Stimulated activated CD4-positive, alpha-beta T cell treated with anti-CD3 and anti-CD28 coated beads, Interleukin-12 subunit alpha, Interleukin-12 subunit beta, amount 100 ng/mL, for 48 hours (primary cell): ENCODE measurements at regions not wholly inside any gene's neighbourhood (a gene's known extent, or its start where the extent isn't known, plus 50 kb on each side); places are given as distances from the start of the nearest gene placed in this dataset.

ENCODE experiments used
- DNase-seq, 3 donors: peaks; one replicate each; pipeline ENCODE4 v3.0.0-alpha.2; 2020; ENCODE audit warnings: low read depth in 2 of 3, low spot score in 1 of 3

GRCh38 chr10:118108194-118109026 lies 61.7 kb upstream of the RAB11FIP2 start:
- no peak for DNase-seq

- no peak for DNase-seq
Observed at GRCh38 chr10:118107541-118107940, 60.8 kb upstream of the RAB11FIP2 start.

- DNase-seq = no peak
Observed at GRCh38 chr10:118107040-118107439, 60.3 kb upstream of the RAB11FIP2 start.

- no peak for DNase-seq
Observed at GRCh38 chr10:118106426-118106825, 59.7 kb upstream of the RAB11FIP2 start.

- DNase-seq = no peak
Observed at GRCh38 chr10:118102121-118102520, 55.4 kb upstream of the RAB11FIP2 start.

GRCh38 chr10:118101501-118101900 lies 54.8 kb upstream of the RAB11FIP2 start:
- DNase-seq = no peak
